Gastrocnemius medialis (tissue), 4 donors: ENCODE measurements at regions not wholly inside any gene's neighbourhood (a gene's known extent, or its start where the extent isn't known, plus 50 kb on each side); places are given as distances from the start of the nearest gene placed in this dataset.

ENCODE experiments used
- ATAC-seq, 2 donors: fragments of 150-250 bp; one replicate each; pipeline ENCODE4 v1.9.1; 2016
- DNase-seq, 2 donors: peaks; one replicate each; pipeline ENCODE4 v3.0.0-alpha.2; 2019
- H3K27ac ChIP-seq, 4 donors: fragments of 200-600 bp; sonication (generic); 1 replicate in 1 of 4; 2 replicates in 3 of 4; pipeline ENCODE4 v1.5.1; 2016 to 2018; ENCODE audit warnings: mild to moderate bottlenecking in 2 of 4, moderate library complexity in 1 of 4
- H3K27me3 ChIP-seq, 3 donors: fragments of 200-600 bp; sonication (generic) in 2 of 3; 1 replicate in 1 of 3; 2 replicates in 2 of 3; pipeline versions ENCODE4 v1.5.1 to v1.6.0; 2016 to 2019; ENCODE audit warnings: mild to moderate bottlenecking in 1 of 3, moderate library complexity in 1 of 3
- H3K36me3 ChIP-seq, 2 donors: fragments of 200-600 bp; sonication (generic) in 1 of 2; one replicate each; pipeline ENCODE4 v1.5.1; 2017 to 2018
- H3K4me1 ChIP-seq, 2 donors: fragments of 200-600 bp; sonication (generic) in 1 of 2; one replicate each; pipeline ENCODE4 v1.5.1; 2016 to 2017; ENCODE audit warnings: mild to moderate bottlenecking in 2 of 2
- H3K4me3 ChIP-seq, 4 donors: fragments of 200-600 bp; sonication (generic) in 3 of 4; 1 replicate in 1 of 4; 2 replicates in 3 of 4; pipeline ENCODE4 v1.5.1; 2016 to 2019; ENCODE audit warnings: mild to moderate bottlenecking in 2 of 4
- H3K9me3 ChIP-seq, 3 donors: fragments of 200-600 bp; sonication (generic) in 2 of 3; 1 replicate in 1 of 3; 2 replicates in 2 of 3; pipeline ENCODE4 v1.5.1; 2016 to 2019
- CTCF ChIP-seq, 5 experiments: fragments of 450-650 bp in 3 of 5; fragments of 200-600 bp in 2 of 5; sonication (generic) in 2 of 5; IDR thresholded peaks in 4 of 5; conservative IDR thresholded peaks in 1 of 5; 1 replicate in 4 of 5; 2 replicates in 1 of 5; pipeline ENCODE4 v1.5.1; 2016 to 2019; ENCODE audit warnings: antibody characterized with exemption in 5 of 5, mild to moderate bottlenecking in 3 of 5, moderate library complexity in 3 of 5
- POLR2A ChIP-seq, 2 donors: fragments of 450-650 bp; IDR thresholded peaks; one replicate each; pipeline ENCODE4 v1.6.1; 2017; ENCODE audit warnings: antibody characterized with exemption in 2 of 2, mild to moderate bottlenecking in 2 of 2, moderate library complexity in 2 of 2
- in situ Hi-C, 4 donors: fragments of 200-750 bp; cut with MboI; loops; one replicate each; pipeline versions ENCODE4 v1.15.0 to v1.8.0; 2017; ENCODE audit warnings: low sequenced_read_pairs in 4 of 4
- intact Hi-C: fragments of 100-400 bp; cut with DNase I; formaldehyde crosslinking; loops from one replicate; pipeline ENCODE4 v1.15.1; 2023; ENCODE audit warnings: low total_unique reads

- H3K27ac ChIP-seq: no peak overlapping the region
- H3K9me3 ChIP-seq: no peaks in the 10 kb centered on the region
- H3K27me3 ChIP-seq: no peaks in the 10 kb centered on the region
- no peak overlapping the region for H3K4me3 ChIP-seq
- H3K36me3 ChIP-seq: no peaks in the 10 kb centered on the region
- in situ Hi-C loops (no loop called here), intact Hi-C loops (no loop called here)
- DNase-seq: no peak
- TF ChIP-seq CTCF (IDR thresholded peaks at IDR 0.05 in 4 of 5, conservative IDR thresholded peaks at IDR 0.05 in 1 of 5) (no peak), POLR2A (IDR thresholded peaks at IDR 0.05) (no peak)
- no peaks in the 10 kb centered on the region for H3K4me1 ChIP-seq
- no peak for ATAC-seq
These were observed 475.0 kb upstream of the ADARB2 start for GRCh38 chr10:2212244-2212834.

DNA sequence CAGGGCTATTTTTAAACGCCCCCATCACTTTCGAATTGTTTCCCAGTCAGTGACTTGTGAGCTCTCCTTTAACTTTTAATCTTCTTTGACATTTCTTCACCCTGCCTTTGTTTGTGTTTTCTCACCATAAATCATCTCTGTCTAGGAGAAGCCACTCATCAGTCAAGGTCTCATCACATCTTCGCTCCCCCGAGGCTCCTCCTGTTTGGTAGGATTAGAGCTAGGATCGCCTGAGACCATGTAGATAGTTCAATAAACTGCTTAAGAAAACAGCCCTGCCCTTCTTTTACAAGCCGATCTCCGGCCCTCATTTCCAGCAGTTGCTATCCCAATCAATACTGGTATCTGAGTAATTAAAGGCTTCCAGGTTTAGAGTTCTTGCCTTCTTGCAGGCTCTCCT is 472.8 kb upstream of the ADARB2 start:
- intact Hi-C loops: no loop called here
- H3K4me1 ChIP-seq: no peaks in the 10 kb centered on the region
- H3K4me3 ChIP-seq: no peak overlapping the region
- no peaks in the 10 kb centered on the region for H3K27me3 ChIP-seq
- H3K36me3 ChIP-seq: no peaks in the 10 kb centered on the region
- no peaks in the 10 kb centered on the region for H3K9me3 ChIP-seq
- no peak for TF ChIP-seq POLR2A (IDR thresholded peaks at IDR 0.05)
- TF ChIP-seq CTCF (IDR thresholded peaks at IDR 0.05 in 4 of 5, conservative IDR thresholded peaks at IDR 0.05 in 1 of 5): no peak
- ATAC-seq: no peak
- in situ Hi-C loops: no loop called here
- DNase-seq: no peak
- H3K27ac ChIP-seq: no peak overlapping the region

DNA sequence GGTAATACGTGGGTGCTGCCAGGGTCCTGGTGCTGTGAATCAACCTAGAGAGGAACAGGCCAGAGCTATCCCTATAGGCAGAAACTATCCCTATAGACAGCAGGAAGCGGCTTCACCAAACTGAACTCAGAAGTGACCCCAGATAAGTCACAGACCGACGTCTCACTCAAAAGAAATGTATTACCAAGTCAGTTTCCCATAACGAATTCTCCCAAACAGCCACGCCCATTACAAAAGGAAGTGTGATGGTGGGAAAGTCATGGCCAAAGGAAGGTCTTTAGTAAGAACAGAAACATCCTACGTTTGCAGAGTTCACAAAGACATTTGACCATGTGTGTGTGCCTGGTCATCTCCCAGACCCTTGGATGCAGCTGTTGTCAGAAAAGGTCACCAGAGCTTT is 470.8 kb upstream of the ADARB2 start:
- ATAC-seq (no peak), DNase-seq (no peak)
- H3K27ac ChIP-seq: no peak overlapping the region
- intact Hi-C loops (no loop called here), in situ Hi-C loops (no loop called here)
- no peaks in the 10 kb centered on the region for H3K27me3 ChIP-seq
- H3K4me3 ChIP-seq: no peak overlapping the region
- no peaks in the 10 kb centered on the region for H3K36me3 ChIP-seq
- TF ChIP-seq CTCF (IDR thresholded peaks at IDR 0.05 in 4 of 5, conservative IDR thresholded peaks at IDR 0.05 in 1 of 5): no peak
- no peak for TF ChIP-seq POLR2A (IDR thresholded peaks at IDR 0.05)
- no peaks in the 10 kb centered on the region for H3K9me3 ChIP-seq
- H3K4me1 ChIP-seq: no peaks in the 10 kb centered on the region

GRCh38 chr10:2207246-2207922 is 470.1 kb upstream of the ADARB2 start:
- H3K4me3 ChIP-seq: no peak overlapping the region
- no peak for TF ChIP-seq CTCF (IDR thresholded peaks at IDR 0.05 in 4 of 5, conservative IDR thresholded peaks at IDR 0.05 in 1 of 5)
- no peak for TF ChIP-seq POLR2A (IDR thresholded peaks at IDR 0.05)
- H3K27ac ChIP-seq: no peak overlapping the region
- H3K36me3 ChIP-seq: no peaks in the 10 kb centered on the region
- ATAC-seq (no peak), DNase-seq (no peak)
- H3K9me3 ChIP-seq: no peaks in the 10 kb centered on the region
- H3K4me1 ChIP-seq: no peaks in the 10 kb centered on the region
- H3K27me3 ChIP-seq: no peaks in the 10 kb centered on the region
- in situ Hi-C loops (no loop called here), intact Hi-C loops (no loop called here)

GRCh38 chr10:2205406-2205805 is 468.1 kb upstream of the ADARB2 start:
- Histone ChIP-seq H3K27me3 (no peaks in the 10 kb centered on the region), H3K36me3 (no peaks in the 10 kb centered on the region), H3K9me3 (no peaks in the 10 kb centered on the region), H3K4me3 (no peak overlapping the region), H3K27ac (no peak overlapping the region), H3K4me1 (no peaks in the 10 kb centered on the region)
- DNase-seq (no peak), ATAC-seq (no peak)
- TF ChIP-seq POLR2A (IDR thresholded peaks at IDR 0.05): no peak
- TF ChIP-seq CTCF (IDR thresholded peaks at IDR 0.05 in 4 of 5, conservative IDR thresholded peaks at IDR 0.05 in 1 of 5): no peak
- in situ Hi-C loops (no loop called here), intact Hi-C loops (no loop called here)
